Stimulated activated naive CD4-positive, alpha-beta T cell treated with Interleukin-2 at 50 U/mL for 16 hours (primary cell): ENCODE measurements at regions not wholly inside any gene's neighbourhood (a gene's known extent, or its start where the extent isn't known, plus 50 kb on each side); places are given as distances from the start of the nearest gene placed in this dataset.
"Not testable (repeated sequence)": the region's sequence is repeated elsewhere in the genome, so short reads cannot be mapped to it uniquely, and the experiment has no call there.

Experiments
- DNase-seq: peaks from one replicate; lab custom pipeline; 2025; lab: John Stamatoyannopoulos, UW

DNA sequence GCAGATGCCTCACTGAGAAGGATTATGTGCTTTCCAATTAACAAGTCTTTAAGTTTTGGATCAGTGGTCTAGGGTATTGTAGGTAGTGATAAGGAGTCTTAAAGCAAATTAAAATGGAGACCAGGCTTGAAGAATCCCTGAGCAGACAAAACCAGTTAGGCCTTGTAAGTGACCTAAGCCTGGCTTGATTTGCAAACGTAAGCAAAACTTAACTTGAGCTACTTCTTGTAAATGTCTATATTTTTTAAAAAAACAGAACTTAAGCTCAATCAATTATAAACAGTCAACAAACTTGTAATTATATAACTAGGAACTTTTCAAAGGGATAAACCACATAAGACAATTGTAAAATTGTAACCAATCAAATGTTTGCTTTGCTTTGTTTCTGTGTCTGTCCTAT lies 72.7 kb upstream of the NALF2 start:
- no peak for DNase-seq

GRCh38 chrX:69430785-69431184 lies 73.3 kb upstream of the NALF2 start:
- no peak for DNase-seq

- DNase-seq = no peak
Observed at GRCh38 chrX:69429339-69430015, 74.6 kb upstream of the NALF2 start.

DNA sequence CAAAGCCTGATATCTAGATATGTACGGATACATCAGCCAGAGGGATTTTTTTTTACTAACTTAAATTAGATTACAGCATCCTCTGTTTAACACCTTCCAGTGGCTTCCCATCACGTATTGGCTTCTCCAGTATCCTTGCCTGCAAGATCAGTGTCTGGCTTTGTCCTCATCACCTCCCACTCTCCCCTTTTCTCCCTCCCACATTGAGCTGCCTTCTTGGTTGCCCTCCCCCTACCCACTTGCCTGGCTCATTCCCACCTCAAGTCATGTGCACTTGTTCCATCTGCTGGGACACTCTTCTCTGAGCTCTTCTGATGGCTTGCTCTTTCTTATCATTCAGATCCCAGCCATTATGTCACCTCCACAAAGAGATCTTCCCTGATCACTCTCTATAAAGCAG lies 75.9 kb upstream of the NALF2 start:
- no peak for DNase-seq

- no peak for DNase-seq
Observed at GRCh38 chrX:69424910-69425309, 79.2 kb upstream of the NALF2 start.

GRCh38 chrX:69424161-69424560 lies 80.0 kb upstream of the NALF2 start:
- no peak for DNase-seq

- DNase-seq = not testable (repeated sequence)
Observed at GRCh38 chrX:69422208-69422607, 81.9 kb upstream of the NALF2 start.

GRCh38 chrX:69415698-69416097 lies 88.4 kb upstream of the NALF2 start:
- DNase-seq = no peak

DNA sequence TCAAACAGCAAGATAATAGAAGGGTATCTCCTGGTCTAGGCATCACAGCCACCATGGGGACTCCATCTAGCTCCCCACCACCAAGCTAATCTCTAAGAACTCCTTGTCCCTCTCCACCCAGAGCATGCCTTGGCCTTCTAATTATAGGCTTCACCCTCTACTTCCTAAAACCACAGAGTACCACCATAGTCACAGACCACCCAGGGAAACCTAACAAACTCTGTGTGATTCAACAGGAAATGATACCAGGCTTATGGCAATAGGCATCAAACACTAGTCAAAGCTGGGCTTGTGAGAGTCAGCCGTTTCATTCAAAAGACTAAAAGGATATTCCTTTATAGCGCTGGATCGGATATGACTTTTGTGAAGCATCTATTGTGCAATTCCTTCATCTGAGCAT lies 91.5 kb upstream of the NALF2 start:
- DNase-seq = no peak

DNA sequence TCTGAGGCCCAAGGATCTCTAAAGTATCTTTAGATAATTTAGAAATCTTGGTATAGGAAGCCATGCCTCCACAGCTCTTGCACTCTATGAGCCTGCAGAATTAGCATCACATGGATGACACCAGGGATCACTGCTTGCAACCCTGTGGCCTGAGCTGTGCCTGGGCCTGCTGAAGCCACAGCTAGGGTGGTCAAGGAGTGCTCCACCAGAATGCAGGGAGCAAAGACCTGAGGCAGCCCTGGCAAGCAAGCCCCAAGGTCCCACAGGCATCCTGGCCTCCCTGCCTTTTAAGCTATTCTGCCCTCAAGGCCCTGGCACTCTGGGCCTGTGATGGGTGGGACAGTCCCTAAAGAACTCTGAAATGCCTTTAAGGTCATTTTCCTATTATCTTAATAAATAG lies 105.2 kb upstream of the NALF2 start:
- DNase-seq = no peak

DNA sequence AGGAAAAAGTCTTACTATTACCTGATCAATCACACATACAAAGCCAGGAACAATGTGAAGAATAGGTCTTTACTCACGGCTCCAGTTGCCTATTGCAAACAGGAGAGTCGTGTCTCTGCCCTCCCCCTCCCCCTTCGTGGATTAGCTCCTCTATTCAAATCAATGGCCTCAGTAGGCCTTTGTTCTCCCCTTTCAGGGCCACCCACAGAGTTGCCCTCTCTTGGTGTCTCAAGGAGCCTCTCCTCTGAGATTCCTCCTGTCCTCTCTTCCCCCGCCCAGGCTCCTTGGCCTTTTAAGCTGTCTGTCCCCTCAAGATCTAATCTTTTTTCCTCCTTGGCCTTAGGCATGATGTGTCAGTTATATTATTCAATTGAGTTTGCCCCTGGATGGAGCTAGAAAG lies 107.2 kb upstream of the NALF2 start:
- DNase-seq = no peak

DNA sequence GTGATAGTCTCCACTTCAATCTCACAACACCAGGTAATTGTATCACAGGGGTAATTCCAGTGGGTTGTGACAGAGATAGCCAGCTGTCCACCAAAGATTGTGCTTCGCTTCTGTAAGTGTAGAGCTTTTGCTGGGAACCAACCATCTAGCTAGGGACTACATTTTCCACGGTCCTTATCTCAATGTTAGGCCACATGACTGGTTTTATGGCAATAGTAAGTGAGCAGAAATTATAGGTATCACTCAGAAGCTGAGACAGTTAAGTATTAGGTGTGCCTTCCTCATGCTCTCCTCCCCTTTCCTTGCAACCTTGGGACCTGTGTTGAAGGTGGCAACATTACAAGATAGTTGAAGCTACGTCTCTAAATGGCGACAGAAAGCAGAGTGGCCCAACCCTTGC lies 108.8 kb upstream of the NALF2 start:
- DNase-seq = no peak

DNA sequence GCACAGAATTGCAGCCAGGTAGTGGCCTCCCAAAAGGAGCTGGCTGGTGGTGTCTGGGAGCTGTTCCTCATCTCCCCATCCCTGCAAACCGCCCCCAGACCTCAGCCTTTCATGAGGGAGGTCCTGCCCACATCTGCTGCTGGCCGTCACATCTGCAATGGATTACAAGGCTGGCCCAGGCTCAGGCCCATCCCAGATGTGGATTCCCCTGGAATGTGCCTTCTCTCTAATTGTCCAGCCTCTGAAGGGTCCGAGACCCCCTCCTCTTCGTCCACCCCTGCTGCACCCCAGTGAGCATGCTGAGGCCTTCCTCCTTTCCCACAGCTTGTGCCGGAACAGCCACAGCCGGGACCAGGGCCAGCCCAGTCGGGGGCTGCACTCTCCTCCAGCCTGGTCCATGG lies 115.0 kb upstream of the NALF2 start:
- DNase-seq = no peak

DNA sequence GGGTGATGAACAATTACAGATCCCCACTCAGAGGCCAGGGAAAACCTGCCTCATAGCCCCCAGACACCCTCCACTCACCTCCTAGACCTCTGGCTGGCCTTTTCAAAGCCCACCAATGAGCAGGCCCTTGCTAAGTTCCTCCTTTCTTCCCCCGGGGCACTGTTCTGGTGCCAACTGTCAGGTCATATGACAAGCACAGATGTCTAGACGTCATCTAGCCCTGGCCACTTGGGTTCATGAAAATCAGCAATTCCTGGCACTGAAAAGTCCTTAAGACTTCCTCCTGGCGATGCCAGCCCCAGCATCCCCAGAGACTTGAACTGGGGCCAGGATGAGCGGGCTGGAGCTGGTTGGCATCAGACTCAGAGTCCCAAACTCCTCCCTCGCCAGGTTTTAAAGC lies 115.6 kb upstream of the NALF2 start:
- no peak for DNase-seq

GRCh38 chrX:69387567-69388487 lies 116.3 kb upstream of the NALF2 start:
- DNase-seq = peak; percentile 1

DNA sequence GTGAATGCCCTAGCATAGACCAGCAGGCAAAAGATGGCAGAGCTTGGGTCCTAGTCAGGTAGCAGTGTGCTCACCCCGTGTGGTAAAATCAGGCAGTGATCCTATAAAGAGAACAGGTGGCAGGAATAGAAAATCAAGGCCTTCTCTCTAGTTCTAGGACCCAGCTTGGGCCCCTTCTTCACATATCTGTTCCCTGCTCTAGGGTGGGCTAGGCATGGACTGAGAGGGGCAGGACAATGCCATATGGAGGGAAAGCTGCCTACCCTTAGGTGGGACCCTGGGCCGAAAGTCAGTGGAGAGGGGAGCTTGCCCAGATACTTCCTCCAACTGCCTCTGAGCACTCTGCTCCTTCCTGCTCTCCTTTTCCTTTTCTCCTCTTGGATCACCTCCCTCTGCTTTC lies 117.4 kb upstream of the NALF2 start:
- DNase-seq = no peak

- no peak for DNase-seq
Observed at GRCh38 chrX:69379412-69379811, 124.7 kb upstream of the NALF2 start.

- DNase-seq = no peak
Observed at GRCh38 chrX:69374569-69374968, 129.6 kb upstream of the NALF2 start.

DNA sequence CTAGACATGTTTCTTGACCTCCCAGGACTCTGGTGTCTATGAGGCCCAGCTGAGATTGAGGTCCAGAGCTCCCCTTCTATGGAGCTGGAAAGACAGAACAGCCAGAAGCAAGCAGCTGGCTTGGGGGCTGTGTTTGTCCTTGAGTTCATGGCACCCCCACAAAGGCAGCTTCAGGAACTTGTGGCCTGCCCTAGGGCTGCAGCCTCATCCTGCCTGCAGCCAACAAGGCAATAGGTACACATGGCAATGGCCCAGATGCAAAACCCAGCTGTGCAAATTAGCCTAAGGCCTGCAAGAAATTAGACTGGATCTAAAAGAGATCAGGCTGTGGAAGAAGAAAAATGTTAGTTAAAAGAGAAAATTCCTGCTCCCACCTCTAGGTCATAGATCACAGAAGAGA lies 131.7 kb upstream of the NALF2 start:
- no peak for DNase-seq

- no peak for DNase-seq
Observed at GRCh38 chrX:69371159-69371558, 133.0 kb upstream of the NALF2 start.

- no peak for DNase-seq
Observed at GRCh38 chrX:69369999-69370398, 134.1 kb upstream of the NALF2 start.

GRCh38 chrX:69366183-69366582 lies 137.9 kb upstream of the NALF2 start:
- DNase-seq = no peak

GRCh38 chrX:69365755-69366154 lies 138.4 kb upstream of the NALF2 start:
- no peak for DNase-seq

DNA sequence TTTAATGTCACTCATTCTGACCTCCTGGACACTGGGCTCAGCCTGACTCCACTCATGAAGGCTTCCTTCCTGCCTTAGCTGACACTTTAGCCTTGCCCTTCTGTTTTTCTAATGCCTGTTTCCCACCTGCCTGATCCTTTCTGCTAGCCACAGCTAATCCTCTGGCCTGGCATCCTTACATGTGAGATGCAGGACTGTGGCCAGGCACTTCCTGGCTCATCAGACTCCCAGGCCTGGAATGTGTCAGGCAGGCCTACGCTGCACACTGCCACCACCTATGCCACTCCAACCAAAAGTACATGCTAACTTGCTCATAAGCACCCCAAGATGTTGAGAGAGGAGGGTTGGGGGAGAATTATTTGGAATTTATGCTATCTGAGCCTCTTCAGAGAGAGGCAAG lies 138.8 kb upstream of the NALF2 start:
- no peak for DNase-seq
